HL-60 (cell line): ENCODE measurements at regions not wholly inside any gene's neighbourhood (a gene's known extent, or its start where the extent isn't known, plus 50 kb on each side); places are given as distances from the start of the nearest gene placed in this dataset.
"Not testable (repeated sequence)": the region's sequence is repeated elsewhere in the genome, so short reads cannot be mapped to it uniquely, and the experiment has no call there.

ENCODE experiments used
- DNase-seq, 2 experiments: peaks; one replicate each; pipeline ENCODE4 v3.0.0-alpha.2; 2010 to 2020; ENCODE audit warnings: low read depth in 1 of 2, low spot score in 1 of 2
- H3K27ac ChIP-seq: fragments of 250-450 bp; sonication (Bioruptor Pico); replicated peaks from 2 replicates; pipeline ENCODE4 v1.5.1; 2020; ENCODE audit warnings: mild to moderate bottlenecking, moderate library complexity
- H3K27me3 ChIP-seq: fragments of 250-450 bp; sonication (Bioruptor Pico); 2 replicates; pipeline ENCODE4 v1.5.1; 2021; ENCODE audit warnings: mild to moderate bottlenecking, moderate library complexity; ENCODE audit not compliant: insufficient read depth, poor library complexity, severe bottlenecking
- H3K4me3 ChIP-seq: replicated peaks from 2 replicates; pipeline ENCODE4 v1.5.1; 2011; ENCODE audit warnings: mild to moderate bottlenecking, control low read depth, low read length; ENCODE audit not compliant: insufficient read depth
- CTCF ChIP-seq: IDR thresholded peaks from one replicate; pipeline ENCODE4 v1.5.1; 2011; ENCODE audit warnings: low read length, control low read depth, inconsistent platforms; ENCODE audit not compliant: insufficient read depth
- GABPA ChIP-seq: IDR thresholded peaks from 2 replicates; pipeline ENCODE4 v1.6.1; 2012; ENCODE audit warnings: low read depth
- POLR2AphosphoS5 ChIP-seq: IDR thresholded peaks from 2 replicates; pipeline ENCODE4 v1.6.1; 2012; ENCODE audit warnings: low read depth
- REST ChIP-seq: IDR thresholded peaks from 2 replicates; pipeline ENCODE4 v1.6.1; 2012; ENCODE audit warnings: low read depth; ENCODE audit not compliant: insufficient replicate concordance
- SPI1 ChIP-seq: IDR thresholded peaks from 2 replicates; pipeline ENCODE4 v1.6.1; 2012; ENCODE audit warnings: low read depth, mild to moderate bottlenecking, borderline replicate concordance

- no peaks in the 10 kb centered on the region for H3K27me3 ChIP-seq
- H3K27ac ChIP-seq: no peak overlapping the region
- DNase-seq: no peak
These were observed 961.7 kb upstream of the TMEFF2 start for GRCh38 chr2:193156480-193156879.

GRCh38 chr2:193154076-193154475, 959.3 kb upstream of the TMEFF2 start:
- TF ChIP-seq POLR2AphosphoS5: no peak
- no peak for TF ChIP-seq SPI1
- TF ChIP-seq CTCF: no peak
- TF ChIP-seq REST: no peak
- no peak for TF ChIP-seq GABPA
- no peaks in the 10 kb centered on the region for H3K27me3 ChIP-seq
- H3K4me3 ChIP-seq: no peak overlapping the region
- H3K27ac ChIP-seq: no peak overlapping the region
- no peak for DNase-seq

More at GRCh38 chr2:193156480-193156879, 961.7 kb upstream of the TMEFF2 start:
- H3K4me3 ChIP-seq: no peak overlapping the region
- TF ChIP-seq SPI1: no peak
- no peak for TF ChIP-seq GABPA
- no peak for TF ChIP-seq REST
- no peak for TF ChIP-seq CTCF
- no peak for TF ChIP-seq POLR2AphosphoS5

- Histone ChIP-seq H3K27me3 (no peaks in the 10 kb centered on the region), H3K4me3 (no peak overlapping the region), H3K27ac (no peak overlapping the region)
- DNase-seq: no peak
- no peak for TF ChIP-seq GABPA
- TF ChIP-seq SPI1: no peak
- no peak for TF ChIP-seq POLR2AphosphoS5
- no peak for TF ChIP-seq REST
- TF ChIP-seq CTCF: no peak
These were observed 958.8 kb upstream of the TMEFF2 start for GRCh38 chr2:193153576-193153975.

GRCh38 chr2:193142467-193142866, 947.7 kb upstream of the TMEFF2 start:
- not testable (repeated sequence) for DNase-seq, H3K4me3 ChIP-seq, H3K27ac ChIP-seq, H3K27me3 ChIP-seq
